ENCODE measurements at regions not wholly inside any gene's neighbourhood (a gene's known extent, or its start where the extent isn't known, plus 50 kb on each side); places are given as distances from the start of the nearest gene placed in this dataset.
"Not testable (repeated sequence)": the region's sequence is repeated elsewhere in the genome, so short reads cannot be mapped to it uniquely, and the experiment has no call there.

DNA sequence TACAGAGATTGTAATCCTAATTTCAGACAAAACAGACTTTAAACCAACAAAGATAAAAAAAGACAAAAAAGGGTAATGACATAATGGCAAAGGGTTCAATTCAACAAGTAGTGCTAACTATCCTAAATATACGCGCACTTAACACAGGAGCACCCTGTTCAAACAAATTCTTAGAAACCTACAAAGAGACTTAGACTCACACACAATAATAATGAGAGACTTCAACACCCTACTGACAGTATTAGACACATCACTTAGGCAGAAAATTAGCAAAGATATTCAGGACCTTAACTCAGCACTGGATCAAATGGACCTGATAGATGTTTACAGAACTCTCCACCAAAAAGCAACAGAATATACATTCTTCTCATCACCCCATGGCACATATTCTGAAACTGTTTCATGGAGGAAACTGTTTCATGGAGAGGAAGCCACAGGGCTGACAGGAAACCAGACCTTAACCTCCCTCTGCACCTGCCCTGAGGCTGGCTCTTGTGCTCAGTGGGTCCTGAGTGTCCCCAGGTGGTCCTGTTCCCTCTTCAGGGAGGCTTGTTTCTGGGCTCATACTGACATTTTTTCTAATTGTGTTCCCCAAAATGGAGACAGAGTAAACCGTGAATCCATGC lies 54.7 kb downstream of the OR4M2 start:
- DNase-seq = not testable (repeated sequence)

DNA sequence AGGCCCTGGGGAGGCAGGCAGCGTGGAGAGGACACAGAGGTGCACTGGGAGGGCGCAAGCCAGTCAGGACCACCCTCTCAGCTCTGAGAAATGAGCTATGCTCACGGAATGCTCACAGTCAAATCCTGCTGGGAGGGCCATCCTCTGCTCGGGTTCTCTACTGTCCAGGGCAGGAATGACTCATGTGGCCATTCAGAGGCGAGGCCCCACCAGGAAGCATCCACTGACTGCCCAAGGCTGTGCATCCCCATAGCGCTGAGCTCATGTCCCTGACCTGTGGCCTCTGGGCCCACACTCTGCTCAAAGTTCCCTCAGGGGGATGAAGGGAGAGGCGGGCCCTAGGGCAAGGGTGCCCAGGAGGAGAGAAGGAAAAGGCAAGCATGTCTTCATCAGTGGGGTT lies 57.2 kb downstream of the OR4M2 start:
- DNase-seq = not testable (repeated sequence)

DNA sequence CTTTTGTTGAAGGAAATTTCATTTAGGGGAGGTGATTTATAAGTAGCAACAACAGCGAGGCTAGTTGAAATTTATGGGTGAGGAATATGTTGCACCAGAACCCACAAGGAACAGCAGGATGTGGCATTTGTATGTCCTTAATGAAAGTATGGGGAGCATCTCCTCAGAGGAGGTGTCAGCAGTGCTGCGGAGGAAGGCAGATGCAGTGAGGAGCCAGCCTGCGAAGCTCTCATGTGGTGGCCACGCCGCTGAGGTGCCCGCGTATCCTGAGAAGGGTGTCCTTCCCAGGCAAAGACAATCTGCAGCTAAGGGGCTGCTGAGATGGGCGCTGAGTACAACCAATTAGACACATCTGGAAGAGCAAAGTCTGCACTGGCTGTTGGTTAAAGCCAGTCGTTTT lies 60.8 kb downstream of the OR4M2 start:
- DNase-seq = not testable (repeated sequence)

DNA sequence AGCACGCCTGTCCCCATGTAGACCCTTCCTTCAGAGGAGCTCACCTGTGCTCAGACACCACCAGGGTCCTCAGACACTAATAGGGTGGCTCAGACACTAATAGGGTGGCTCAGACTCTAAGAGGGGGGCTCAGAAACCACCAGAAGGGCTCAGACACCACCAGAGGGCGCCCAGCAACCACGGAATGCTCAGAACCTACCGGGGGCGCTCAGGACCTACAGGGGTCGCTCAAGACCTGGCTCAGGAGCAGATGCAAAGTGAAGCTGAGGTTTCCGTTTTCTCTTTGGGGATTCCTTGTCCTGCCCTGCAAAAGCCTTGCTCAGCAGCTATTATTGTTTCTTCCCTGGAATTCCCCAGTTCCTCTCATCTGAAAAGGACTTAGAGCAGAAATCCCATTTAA lies 67.8 kb downstream of the OR4M2 start:
- DNase-seq = not testable (repeated sequence)

DNA sequence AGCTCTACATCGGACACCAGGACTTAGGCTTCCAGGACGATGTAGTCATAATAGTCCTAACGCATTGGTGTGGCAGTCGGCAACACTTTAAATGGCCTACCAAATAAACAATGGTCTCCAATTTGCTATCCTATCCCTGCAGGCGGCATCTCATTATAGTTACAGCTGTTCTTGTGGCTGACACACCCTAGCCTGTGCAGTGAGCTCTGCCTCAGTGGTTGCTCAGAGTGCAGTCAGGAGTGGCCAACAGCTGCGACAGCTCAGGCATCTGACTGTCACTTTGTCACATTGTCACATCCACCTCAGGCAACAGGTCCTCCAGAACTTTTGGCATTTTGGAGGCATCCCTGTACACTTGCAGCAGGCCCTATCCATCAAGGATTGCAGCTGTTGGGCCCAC lies 77.9 kb downstream of the OR4M2 start:
- DNase-seq = not testable (repeated sequence)

DNA sequence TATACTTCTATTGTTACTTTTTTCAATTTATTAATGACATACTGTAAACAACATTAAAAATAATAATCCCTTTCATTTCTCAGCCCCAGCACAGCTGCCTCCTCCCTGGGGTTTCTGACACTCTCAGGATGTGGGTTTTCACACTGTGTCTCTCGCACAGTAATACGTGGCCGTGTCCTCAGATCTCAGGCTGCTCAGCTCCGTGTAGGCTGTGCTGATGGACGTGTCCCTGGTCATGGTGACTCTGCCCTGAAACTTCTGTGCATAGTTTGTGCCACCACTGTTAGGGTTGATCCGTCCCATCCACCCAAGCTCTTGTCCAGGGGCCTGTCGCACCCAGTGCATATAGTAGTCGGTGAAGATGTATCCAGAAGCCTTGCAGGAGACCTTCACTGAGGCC lies 80.0 kb downstream of the OR4M2 start:
- DNase-seq = not testable (repeated sequence)

DNA sequence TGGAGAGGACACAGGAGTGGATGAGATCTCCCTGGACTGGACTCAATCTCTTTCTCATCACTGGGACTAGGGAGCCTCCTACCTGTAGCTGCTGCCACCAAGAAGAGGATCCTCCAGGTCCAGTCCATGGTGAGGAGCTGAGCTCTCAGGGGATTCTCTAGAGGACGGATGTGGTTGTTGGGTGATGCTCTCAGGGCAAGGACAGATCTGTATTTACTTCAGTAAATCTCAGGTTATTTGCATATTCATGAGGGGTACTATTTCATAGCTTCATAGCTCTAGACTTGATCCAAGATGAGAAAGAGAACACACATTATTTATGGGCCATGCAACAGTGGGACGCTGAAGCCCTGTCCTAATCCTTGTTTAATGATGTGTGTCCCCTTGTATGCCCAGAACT lies 80.4 kb downstream of the OR4M2 start:
- DNase-seq = not testable (repeated sequence)

DNA sequence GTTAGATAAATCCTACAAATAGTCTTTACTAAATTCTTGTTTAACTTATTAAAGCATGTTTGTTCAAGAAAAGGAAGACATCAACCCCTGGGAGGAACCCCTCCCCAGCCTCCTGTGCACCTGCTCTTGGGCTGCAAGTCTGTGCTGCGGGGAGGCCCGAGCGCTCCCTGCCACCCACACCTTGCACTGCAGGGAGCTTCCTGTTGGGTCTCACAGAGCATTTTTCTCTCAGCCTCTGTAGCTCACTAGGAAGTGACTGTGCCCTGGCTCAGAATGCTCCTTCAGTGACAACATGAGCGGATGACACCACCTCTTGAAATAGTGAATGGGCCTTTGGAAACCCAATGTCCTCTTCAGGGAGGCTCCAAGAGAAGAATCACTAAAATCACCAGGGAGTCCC lies 81.1 kb downstream of the OR4M2 start:
- DNase-seq = not testable (repeated sequence)

DNA sequence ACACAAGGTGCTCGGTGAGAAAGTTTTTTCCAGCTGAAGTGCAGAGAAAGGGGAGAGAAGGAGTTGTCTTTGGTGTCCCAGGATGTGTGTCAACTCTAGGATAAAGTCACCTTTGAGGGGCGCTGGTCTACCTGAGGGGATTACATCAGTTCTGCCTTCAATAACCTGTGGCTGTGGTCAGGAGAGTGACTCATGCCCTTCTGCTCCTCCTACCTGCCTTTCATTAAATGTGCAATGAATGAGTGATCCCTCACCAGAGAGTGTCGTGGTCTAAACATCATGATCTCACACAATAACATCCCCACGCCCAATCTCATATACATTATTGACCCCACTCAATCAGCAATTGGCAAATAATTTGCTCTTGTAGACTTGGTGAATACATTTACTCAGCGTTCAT lies 83.4 kb downstream of the OR4M2 start:
- DNase-seq = not testable (repeated sequence)

DNA sequence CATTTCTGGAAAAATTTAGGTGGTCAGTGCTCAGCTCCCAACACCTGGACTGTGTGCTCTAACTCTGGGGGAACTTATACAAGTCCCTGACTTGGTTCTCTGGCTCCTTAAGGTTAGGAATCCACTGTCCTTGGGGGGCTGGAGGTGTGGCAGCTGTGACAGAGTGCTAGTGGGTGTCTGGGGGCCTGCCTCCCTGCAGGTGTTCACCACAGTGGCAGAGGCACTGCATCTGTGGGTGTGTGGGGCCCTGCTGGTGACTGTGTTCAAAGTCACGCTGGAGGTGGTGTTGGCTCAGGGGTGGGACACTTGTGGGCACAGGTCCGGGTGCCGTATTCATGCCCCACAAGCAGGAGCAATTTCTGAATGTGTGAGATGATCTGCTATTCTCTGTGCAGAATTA lies 87.2 kb downstream of the OR4M2 start:
- DNase-seq = not testable (repeated sequence)

DNA sequence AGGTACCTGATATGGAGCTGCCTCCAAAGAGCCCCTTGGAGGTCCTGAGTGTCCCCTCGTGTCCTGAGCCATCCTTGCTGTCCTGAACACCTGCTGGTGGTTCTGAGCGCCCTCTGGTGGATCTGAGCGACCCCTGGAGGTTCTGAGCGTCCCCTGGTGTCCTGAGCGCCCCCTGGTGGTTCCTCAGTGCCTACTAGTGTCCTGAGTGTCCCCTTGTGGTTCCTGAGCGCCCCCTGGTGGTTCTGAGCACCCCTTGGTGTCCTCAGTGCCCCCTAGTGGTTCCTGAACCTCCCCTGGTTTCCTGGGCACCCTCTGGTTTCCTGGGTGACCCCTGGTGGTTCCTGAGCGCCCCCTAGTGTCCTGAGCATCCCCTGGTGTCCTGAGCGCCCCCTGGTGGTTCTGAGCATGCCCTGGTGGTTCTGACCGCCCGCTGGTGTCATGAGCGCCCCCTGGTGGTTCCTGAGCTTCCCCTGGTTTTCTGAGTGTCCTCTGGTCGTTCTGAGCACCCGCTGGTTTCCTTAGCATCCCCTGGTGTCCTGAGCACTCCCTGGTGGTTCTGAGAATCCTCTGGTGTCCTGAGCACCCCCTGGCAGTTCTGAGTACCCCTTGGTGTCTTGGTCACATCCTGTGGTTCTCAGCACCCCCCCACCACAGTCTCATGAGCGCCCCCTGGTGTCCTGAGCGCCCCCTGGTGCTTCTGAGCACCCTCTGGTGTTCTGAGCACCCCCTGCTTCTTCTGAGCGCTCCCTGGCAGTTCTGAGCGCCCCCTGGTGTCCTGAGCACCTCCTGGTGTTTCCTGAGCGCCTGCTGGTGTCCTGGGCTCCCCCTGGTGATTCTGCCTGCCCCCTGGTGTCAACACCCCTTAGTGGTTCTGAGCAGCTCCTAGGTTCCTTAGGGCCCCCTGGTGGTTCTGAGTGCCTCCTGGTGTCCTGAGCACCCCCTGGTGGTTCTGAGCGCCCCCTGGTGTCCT lies 93.0 kb downstream of the OR4M2 start:
- not testable (repeated sequence) for DNase-seq

DNA sequence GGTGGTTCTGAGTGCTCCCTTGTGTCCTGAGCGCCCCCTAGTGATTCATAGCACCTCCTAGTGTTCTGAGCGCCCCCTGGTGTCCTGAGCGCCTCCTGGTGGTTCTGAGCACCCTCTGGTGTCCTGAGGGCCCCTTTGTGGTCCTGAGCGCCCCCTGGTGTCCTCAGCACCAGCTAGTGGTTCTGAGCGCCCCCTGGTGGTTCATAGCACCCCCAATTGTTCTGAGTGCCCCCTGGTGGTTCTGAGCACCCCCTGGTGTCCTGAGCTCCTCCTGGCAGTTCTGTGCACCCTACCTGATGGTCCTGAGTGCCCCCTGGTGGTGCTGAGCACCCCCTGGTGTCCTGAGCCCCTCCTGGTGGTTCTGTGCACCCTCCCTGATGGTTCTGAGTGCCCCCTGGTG lies 93.8 kb downstream of the OR4M2 start:
- not testable (repeated sequence) for DNase-seq

DNA sequence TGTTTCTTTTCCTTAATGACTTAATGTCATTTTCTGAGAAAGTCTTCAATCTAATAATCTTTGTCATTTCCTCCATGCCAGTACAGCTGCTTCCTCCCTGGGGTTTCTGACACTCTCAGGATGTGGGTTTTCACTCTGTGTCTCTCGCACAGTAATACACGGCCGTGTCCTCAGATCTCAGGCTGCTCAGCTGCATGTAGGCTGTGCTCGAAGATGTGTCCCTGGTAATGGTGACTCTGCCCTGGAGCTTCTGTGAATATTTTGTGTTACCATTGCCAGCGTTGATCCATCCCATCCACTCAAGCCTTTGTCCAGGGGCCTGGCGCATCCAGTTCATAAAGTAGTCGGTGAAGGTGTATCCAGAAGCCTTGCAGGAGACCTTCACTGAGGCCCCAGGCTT lies 97.6 kb downstream of the OR4M2 start:
- DNase-seq = not testable (repeated sequence)

DNA sequence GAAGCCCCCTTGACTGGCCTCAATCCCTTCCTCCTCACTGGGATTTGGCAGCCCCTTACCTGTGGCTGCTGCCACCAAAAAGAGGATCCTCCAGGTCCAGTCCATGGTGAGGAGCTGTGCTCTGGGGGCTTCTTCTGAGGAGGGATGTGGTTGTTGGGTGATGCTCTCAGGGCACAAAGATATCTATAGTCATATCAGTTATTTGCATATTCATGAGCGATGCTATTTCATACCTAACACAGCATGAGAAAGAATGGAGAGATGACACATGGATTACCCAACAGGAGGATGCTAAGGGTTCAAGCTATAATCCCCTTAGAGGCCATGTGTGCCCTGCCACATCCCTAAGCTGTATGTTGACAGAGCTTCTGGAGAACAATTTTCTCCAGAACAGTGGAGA lies 98.1 kb downstream of the OR4M2 start:
- DNase-seq = not testable (repeated sequence)

DNA sequence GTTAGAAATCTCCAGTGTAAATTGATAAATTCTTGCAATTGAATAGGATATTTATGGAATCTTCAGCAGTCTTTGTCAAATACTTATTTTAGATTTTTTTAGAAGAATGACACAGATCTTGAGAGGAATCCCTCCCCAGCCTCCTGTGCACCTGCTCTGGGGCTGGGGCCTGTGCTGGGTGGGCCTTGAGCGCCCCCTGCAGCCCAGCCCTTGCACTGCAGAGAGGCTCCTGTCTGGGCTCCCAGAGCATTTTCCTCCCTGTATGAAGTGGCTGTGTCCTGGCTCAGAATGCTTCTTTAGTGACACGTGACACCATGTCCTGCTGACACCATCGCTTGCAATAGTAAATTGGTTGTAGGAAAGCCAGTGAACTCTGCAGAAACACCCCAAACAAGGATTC lies 98.7 kb downstream of the OR4M2 start:
- not testable (repeated sequence) for DNase-seq

DNA sequence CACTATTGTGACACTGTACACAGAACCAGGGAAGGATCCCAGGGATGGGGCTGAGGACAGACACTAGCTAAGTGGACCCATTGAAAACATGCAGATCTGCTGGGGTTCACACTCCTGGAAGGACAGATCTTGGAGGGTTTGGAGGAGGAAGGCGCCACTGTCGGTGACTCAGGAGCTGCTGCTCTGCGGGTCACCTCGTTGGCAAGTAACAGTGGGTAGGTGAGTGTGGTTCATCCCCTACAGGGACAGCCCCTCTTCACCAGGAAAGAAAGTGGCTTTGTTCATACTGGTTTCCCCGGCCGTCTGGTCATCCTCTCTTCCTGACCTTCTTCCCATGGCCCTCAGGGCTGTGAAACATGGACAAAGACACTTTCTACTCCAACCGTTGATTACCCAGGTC lies 100.3 kb downstream of the OR4M2 start:
- DNase-seq = not testable (repeated sequence)

DNA sequence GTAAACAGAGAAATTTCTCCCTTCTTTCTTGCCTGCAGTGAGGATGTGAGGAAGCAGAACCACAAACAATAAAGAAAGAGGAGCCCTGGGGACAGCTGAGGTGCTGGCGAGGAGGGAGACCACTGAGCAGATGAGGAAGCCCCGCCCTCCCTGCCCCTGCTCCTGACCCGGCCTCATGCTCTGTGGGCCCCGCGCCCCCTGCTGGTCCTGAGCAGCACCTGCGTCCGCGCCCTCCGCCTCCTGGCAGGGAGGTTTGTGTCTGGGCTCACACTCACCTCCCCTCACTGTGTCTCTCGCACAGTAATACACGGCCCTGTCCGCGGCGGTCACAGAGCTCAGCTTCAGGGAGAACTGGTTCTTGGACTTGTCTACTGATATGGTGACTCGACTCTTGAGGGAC lies 104.4 kb downstream of the OR4M2 start:
- DNase-seq = not testable (repeated sequence)

DNA sequence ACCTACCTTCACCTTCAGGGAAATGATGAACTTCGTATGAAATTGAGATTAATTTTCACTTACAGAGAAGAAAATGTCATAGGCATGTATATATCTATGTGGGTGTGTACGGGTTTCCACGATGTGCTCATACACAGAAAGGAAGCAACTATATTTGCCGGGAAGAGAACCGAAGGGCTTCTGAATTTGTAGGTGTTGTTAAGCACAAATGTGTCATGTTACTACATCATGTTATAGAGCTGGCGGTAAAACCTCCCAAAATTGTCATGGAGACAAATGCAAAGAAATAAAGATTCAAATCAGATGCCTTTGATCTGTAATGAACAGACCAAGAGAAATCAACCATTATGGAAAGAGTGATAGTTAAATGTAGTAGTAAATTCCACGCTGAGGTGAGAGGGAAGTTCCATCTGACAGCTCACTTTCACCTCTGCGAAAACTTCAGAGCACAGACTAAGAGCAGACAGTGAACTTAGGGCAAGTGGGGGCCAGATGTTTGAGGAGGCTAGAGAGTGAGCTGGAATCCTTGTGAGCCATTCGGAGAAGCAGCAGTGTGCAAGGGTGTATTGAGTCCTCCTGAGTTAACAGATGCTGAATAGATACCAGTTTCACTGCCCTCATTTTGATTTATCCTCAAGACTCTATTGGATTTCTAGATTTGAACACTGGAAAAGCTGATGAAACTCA lies 106.7 kb downstream of the OR4M2 start:
- DNase-seq = not testable (repeated sequence)

DNA sequence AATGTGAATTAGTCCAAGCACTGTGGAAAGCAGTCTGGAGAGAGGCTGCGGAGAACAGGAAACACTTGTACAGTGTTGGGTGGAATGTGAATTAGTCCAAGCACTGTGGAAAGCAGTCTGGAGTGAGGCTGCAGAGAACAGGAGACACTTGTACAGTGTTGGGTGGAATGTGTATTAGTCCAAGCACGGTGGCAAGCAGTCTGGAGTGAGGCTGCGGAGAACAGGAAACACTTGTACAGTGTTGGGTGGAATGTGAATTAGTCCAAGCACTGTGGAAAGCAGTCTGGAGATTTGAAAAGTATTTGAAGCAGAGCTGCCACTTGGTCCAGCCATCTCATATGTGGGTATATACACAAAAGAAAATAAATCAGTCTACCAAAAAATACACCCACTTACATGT lies 111.5 kb downstream of the OR4M2 start:
- DNase-seq = not testable (repeated sequence)

DNA sequence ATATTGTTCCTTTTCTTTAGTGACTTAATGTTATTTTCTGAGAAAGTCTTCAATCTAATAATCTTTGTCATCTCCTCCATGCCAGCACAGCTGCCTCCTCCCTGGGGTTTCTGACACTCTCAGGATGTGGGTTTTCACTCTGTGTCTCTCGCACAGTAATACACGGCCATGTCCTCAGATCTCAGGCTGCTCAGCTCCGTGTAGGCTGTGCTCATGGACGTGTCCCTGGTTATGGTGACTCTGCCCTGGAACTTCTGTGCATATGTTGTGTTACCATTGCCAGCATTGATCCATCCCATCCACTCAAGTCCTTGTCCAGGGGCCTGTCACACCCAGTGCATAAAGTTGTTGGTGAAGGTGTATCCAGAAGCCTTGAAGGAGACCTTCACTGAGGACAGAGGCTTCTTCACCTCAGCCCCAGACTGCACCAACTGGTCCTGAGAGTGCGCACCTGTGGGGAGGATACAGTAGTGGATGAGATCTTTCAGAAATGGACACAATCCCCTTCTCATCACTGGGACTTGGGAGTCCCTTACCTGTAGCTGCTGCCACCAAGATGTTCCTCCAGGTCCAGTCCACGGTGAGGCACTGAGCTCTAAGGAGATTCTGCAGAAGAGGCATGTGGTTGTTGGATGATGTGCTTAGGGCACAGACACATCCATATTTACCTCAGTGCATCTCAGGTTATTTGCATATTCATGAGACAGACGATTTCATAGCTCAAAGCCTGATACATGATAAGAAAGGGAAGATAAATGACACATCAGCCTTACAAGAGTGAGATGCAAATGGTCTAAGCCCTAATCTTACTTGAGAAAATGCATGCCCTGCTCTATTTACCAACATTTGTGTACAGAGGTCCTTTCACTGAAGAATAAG lies 114.7 kb downstream of the OR4M2 start:
- not testable (repeated sequence) for DNase-seq

DNA sequence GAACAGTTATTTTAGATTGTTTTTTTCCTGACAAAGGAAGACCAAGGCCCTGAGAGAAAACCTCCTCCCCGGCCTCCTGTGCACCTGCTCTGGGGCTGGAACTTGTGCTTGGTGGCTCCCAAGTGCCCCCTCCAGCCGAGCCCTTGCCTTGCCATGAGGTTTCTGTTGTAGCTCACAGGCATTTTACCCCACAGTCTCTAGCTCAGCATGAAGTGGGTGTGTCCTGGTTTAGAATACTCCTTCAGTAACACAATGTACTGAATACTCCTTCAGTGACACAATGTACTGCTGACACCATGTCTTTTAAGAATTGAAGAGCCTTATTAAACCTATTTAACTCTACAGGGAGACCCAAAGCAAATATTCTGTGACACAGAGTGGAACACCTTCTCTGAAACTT lies 116.1 kb downstream of the OR4M2 start:
- not testable (repeated sequence) for DNase-seq

DNA sequence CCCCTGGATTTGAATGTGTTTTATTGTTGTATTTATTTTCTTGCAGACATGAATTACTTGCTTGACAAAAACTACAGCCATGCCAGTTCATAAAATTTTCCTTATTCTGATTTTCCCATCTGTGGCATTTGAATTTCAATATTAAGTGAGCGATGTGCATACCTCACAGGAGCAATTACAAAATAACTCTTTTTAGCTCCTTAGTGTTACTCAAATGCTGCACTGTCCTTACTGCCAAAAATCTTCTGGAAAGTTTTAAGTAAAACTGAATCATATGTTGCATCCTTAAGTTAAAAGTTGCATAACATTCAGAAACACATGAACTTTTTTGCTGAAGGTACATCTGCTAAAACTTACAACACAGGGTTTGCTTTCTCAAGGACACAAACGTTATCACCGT lies 120.1 kb downstream of the OR4M2 start:
- not testable (repeated sequence) for DNase-seq
